Thyroid gland (tissue), 4 donors: ENCODE measurements at regions not wholly inside any gene's neighbourhood (a gene's known extent, or its start where the extent isn't known, plus 50 kb on each side); places are given as distances from the start of the nearest gene placed in this dataset.

Source experiments
- DNase-seq, 2 donors: peaks; one replicate each; pipeline ENCODE4 v3.0.0-alpha.2; 2019
- H3K27ac ChIP-seq, 3 donors: fragments of 200-600 bp; sonication (generic); 1 replicate in 2 of 3; 2 replicates in 1 of 3; pipeline ENCODE4 v1.5.1; 2016 to 2019; ENCODE audit warnings: mild to moderate bottlenecking in 1 of 3, moderate library complexity in 1 of 3
- H3K27me3 ChIP-seq: fragments of 200-600 bp; sonication (generic); one replicate; pipeline ENCODE4 v1.5.1; 2019
- H3K36me3 ChIP-seq, 2 donors: fragments of 200-600 bp; sonication (generic); one replicate each; pipeline ENCODE4 v1.5.1; 2016 to 2019
- H3K4me1 ChIP-seq, 2 donors: fragments of 200-600 bp; sonication (generic); one replicate each; pipeline ENCODE4 v1.5.1; 2017 to 2019
- H3K4me3 ChIP-seq, 3 donors: fragments of 200-600 bp; sonication (generic); replicated peaks in 1 of 3; 1 replicate in 2 of 3; 2 replicates in 1 of 3; pipeline ENCODE4 v1.5.1; 2016; ENCODE audit warnings: mild to moderate bottlenecking in 1 of 3
- H3K9me3 ChIP-seq: fragments of 200-600 bp; sonication (generic); one replicate; pipeline ENCODE4 v1.5.1; 2017
- POLR2A ChIP-seq, 2 donors: fragments of 450-650 bp; IDR thresholded peaks; one replicate each; pipeline ENCODE4 v1.6.1; 2017; ENCODE audit warnings: antibody characterized with exemption in 2 of 2, mild to moderate bottlenecking in 2 of 2, moderate library complexity in 1 of 2
- WGBS, 2 donors: methylation state at CpG; one replicate each; pipeline ENCODE4 v1.1.5; 2017; 5-methylcytosine and 5-hydroxymethylcytosine counted together
- intact Hi-C: fragments of 100-400 bp; cut with DNase I; formaldehyde crosslinking; loops from one replicate; pipeline ENCODE4 v1.15.1; 2023
- TF ChIP-seq, protein P1 (sequence below), 6 experiments: fragments of 200-600 bp in 3 of 6; fragments of 450-650 bp in 3 of 6; sonication (generic) in 3 of 6; IDR thresholded peaks; one replicate each; pipeline ENCODE4 v1.5.1; 2016 to 2019; ENCODE audit warnings: antibody characterized with exemption in 6 of 6, mild to moderate bottlenecking in 2 of 6, inconsistent platforms in 1 of 6, moderate library complexity in 1 of 6

DNA sequence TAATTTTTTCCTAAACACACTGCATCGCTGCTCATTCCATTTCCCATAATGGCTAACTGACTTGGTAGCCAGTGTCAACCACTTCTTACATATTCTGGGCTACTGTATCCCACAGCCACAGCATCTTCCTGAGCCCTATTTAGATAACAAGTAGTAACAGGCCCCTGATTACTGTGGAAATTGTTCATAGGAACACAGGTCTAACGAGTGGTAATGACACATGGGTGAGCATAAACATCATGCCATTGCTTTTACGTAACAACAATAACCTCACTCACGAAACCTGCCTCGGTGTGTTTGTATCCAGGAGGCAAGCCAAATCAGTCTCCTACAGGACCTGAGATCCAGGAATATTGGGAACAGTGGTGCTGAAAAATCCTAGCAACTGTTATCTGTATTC lies 438.6 kb downstream of the KLF5 start:
- 91 to 94% methylated on average over 5 of the region's 5 CpGs for WGBS, 2 donors
- Histone ChIP-seq H3K9me3 (no peaks in the 10 kb centered on the region), H3K36me3 (no peaks in the 10 kb centered on the region), H3K27ac (no peak overlapping the region), H3K27me3 (no peaks in the 10 kb centered on the region), H3K4me1 (no peaks in the 10 kb centered on the region), H3K4me3 (no peak overlapping the region)
- intact Hi-C loops, result no loop called here
- DNase-seq, result no peak
- TF ChIP-seq, protein P1, sequence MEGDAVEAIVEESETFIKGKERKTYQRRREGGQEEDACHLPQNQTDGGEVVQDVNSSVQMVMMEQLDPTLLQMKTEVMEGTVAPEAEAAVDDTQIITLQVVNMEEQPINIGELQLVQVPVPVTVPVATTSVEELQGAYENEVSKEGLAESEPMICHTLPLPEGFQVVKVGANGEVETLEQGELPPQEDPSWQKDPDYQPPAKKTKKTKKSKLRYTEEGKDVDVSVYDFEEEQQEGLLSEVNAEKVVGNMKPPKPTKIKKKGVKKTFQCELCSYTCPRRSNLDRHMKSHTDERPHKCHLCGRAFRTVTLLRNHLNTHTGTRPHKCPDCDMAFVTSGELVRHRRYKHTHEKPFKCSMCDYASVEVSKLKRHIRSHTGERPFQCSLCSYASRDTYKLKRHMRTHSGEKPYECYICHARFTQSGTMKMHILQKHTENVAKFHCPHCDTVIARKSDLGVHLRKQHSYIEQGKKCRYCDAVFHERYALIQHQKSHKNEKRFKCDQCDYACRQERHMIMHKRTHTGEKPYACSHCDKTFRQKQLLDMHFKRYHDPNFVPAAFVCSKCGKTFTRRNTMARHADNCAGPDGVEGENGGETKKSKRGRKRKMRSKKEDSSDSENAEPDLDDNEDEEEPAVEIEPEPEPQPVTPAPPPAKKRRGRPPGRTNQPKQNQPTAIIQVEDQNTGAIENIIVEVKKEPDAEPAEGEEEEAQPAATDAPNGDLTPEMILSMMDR (IDR thresholded peaks at IDR 0.05), result no peak
- TF ChIP-seq POLR2A (IDR thresholded peaks at IDR 0.05), result no peak

DNA sequence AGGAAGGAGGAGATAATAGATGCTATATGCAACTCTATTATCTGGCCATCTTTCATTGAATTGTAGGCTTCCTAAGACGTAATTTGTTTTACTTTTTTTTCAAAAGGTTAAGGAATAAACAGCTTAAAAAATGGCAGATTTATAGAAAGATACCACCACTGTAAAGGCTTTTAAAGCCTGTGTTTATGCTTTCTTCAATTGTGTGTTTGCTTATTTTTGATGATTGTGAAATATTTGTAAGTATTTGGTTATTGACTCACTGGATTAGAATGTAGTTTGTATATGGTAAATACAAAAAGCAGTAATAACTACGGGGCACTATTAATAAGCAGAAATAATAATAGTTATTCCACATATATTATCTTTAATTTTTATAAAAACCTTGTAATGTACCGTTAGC lies 437.9 kb downstream of the KLF5 start:
- TF ChIP-seq, protein P1 (IDR thresholded peaks at IDR 0.05), result no peak
- no peak for TF ChIP-seq POLR2A (IDR thresholded peaks at IDR 0.05)
- H3K4me1 ChIP-seq, result no peaks in the 10 kb centered on the region
- no peak for DNase-seq
- H3K27ac ChIP-seq, result no peak overlapping the region
- intact Hi-C loops, result no loop called here
- H3K4me3 ChIP-seq, result no peak overlapping the region
- H3K36me3 ChIP-seq, result no peaks in the 10 kb centered on the region
- 85 to 90% methylated on average over 3 of the region's 3 CpGs for WGBS, 2 donors
- no peaks in the 10 kb centered on the region for H3K27me3 ChIP-seq
- H3K9me3 ChIP-seq, result no peaks in the 10 kb centered on the region

DNA sequence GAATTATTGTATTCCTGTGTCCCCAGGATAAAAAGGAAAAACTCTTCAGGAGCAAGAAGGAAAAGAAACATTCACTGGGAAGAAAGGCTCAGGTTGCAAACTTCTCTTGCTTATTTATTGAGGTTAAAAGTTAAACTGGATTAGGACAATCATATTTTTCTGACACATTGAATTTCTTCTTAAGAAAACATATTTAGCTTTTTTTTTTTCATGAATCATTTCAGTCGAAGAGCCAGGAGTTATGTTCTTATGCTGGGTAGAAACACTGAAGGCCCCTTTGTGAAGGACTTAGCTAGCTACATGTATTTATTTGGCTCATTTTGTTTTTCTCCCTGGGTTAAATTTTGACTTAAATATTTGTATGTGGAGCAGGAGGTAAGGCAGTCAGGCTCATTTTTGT lies 434.0 kb downstream of the KLF5 start:
- DNase-seq, result no peak
- TF ChIP-seq, protein P1 (IDR thresholded peaks at IDR 0.05), result no peak
- no peak for TF ChIP-seq POLR2A (IDR thresholded peaks at IDR 0.05)
- no peak overlapping the region for H3K4me3 ChIP-seq
- no peaks in the 10 kb centered on the region for H3K4me1 ChIP-seq
- no peaks in the 10 kb centered on the region for H3K9me3 ChIP-seq
- WGBS, 2 donors, result 75% methylated on average over 1 of the region's 1 CpG
- intact Hi-C loops, result no loop called here
- H3K36me3 ChIP-seq, result no peaks in the 10 kb centered on the region
- no peaks in the 10 kb centered on the region for H3K27me3 ChIP-seq
- no peak overlapping the region for H3K27ac ChIP-seq

GRCh38 chr13:73482556-73482955 lies 423.8 kb downstream of the KLF5 start:
- Histone ChIP-seq H3K4me1 (no peaks in the 10 kb centered on the region), H3K4me3 (no peak overlapping the region), H3K27ac (no peak overlapping the region), H3K27me3 (no peaks in the 10 kb centered on the region), H3K9me3 (no peaks in the 10 kb centered on the region), H3K36me3 (no peaks in the 10 kb centered on the region)
- DNase-seq, result no peak
- 82 to 89% methylated on average over 1 of the region's 1 CpG for WGBS, 2 donors
- intact Hi-C loops, result no loop called here
- TF ChIP-seq, protein P1 (IDR thresholded peaks at IDR 0.05), result no peak
- TF ChIP-seq POLR2A (IDR thresholded peaks at IDR 0.05), result no peak

GRCh38 chr13:73481886-73482445 lies 423.2 kb downstream of the KLF5 start:
- Histone ChIP-seq H3K9me3 (no peaks in the 10 kb centered on the region), H3K27me3 (no peaks in the 10 kb centered on the region), H3K4me1 (no peaks in the 10 kb centered on the region), H3K4me3 (no peak overlapping the region), H3K27ac (no peak overlapping the region), H3K36me3 (no peaks in the 10 kb centered on the region)
- intact Hi-C loops, result no loop called here
- WGBS, 2 donors, result 84 to 91% methylated on average over 6 of the region's 6 CpGs
- TF ChIP-seq, protein P1 (IDR thresholded peaks at IDR 0.05), result no peak
- TF ChIP-seq POLR2A (IDR thresholded peaks at IDR 0.05), result no peak
- DNase-seq, result no peak
